HEK293 (cell line): ENCODE measurements at regions not wholly inside any gene's neighbourhood (a gene's known extent, or its start where the extent isn't known, plus 50 kb on each side); places are given as distances from the start of the nearest gene placed in this dataset.

Source experiments
- MEIS1 ChIP-seq: sonication (generic); formaldehyde crosslinking; IDR thresholded peaks from 2 replicates; pipeline ENCODE4 v1.8.1; 2022; ENCODE audit warnings: missing genetic modification reagents, mild to moderate bottlenecking, borderline replicate concordance
- OVOL3 ChIP-seq: fragments of 450-650 bp; formaldehyde crosslinking; IDR thresholded peaks from 2 replicates; pipeline ENCODE4 v1.5.1; 2016; ENCODE audit warnings: missing biosample characterization, missing genetic modification characterization
- REST ChIP-seq: fragments of 450-650 bp; formaldehyde crosslinking; IDR thresholded peaks from 2 replicates; pipeline ENCODE4 v1.5.1; 2016; ENCODE audit warnings: missing biosample characterization, missing genetic modification characterization
- YY1 ChIP-seq: fragments of 450-650 bp; formaldehyde crosslinking; IDR thresholded peaks from 2 replicates; pipeline ENCODE4 v1.5.1; 2018; ENCODE audit warnings: missing biosample characterization, missing genetic modification characterization
- ZBTB11 ChIP-seq: fragments of 450-650 bp; formaldehyde crosslinking; conservative IDR thresholded peaks from 2 replicates; pipeline ENCODE4 v1.5.1; 2016; ENCODE audit warnings: low read depth, missing biosample characterization, missing genetic modification characterization
- ZNF24 ChIP-seq: fragments of 450-650 bp; formaldehyde crosslinking; IDR thresholded peaks from 2 replicates; pipeline ENCODE4 v1.5.1; 2016; ENCODE audit warnings: missing biosample characterization, missing genetic modification characterization
- ZNF274 ChIP-seq, 2 experiments: fragments of 200-500 bp in 1 of 2; fragments of 450-650 bp in 1 of 2; sonication (Bioruptor generic) in 1 of 2; formaldehyde crosslinking in 1 of 2; IDR thresholded peaks; 2 replicates each; pipeline versions ENCODE4 v1.5.1 to v1.6.1; 2014 to 2016; ENCODE audit warnings: borderline replicate concordance in 1 of 2, inconsistent platforms in 1 of 2, low read length in 1 of 2, missing biosample characterization in 1 of 2, missing genetic modification characterization in 1 of 2
- ZNF596 ChIP-seq: fragments of 450-650 bp; IDR thresholded peaks from 2 replicates; pipeline ENCODE4 v1.5.0; 2018; ENCODE audit warnings: missing biosample characterization, mild to moderate bottlenecking, missing genetic modification characterization, moderate library complexity
- ZNF645 ChIP-seq: fragments of 450-650 bp; formaldehyde crosslinking; IDR thresholded peaks from 2 replicates; pipeline ENCODE4; 2016; ENCODE audit warnings: missing biosample characterization, missing genetic modification characterization
- ZNF785 ChIP-seq: fragments of 450-650 bp; formaldehyde crosslinking; IDR thresholded peaks from 2 replicates; pipeline ENCODE4 v1.5.1; 2016; ENCODE audit warnings: missing biosample characterization, missing genetic modification characterization
- TF ChIP-seq, protein P1 (sequence below): fragments of 450-650 bp; formaldehyde crosslinking; IDR thresholded peaks from 2 replicates; pipeline ENCODE4 v1.5.1; 2016; ENCODE audit warnings: missing biosample characterization, missing genetic modification characterization, low read depth
- TF ChIP-seq, protein P2 (sequence below): fragments of 450-650 bp; formaldehyde crosslinking; IDR thresholded peaks from 2 replicates; pipeline ENCODE4 v1.5.1; 2016; ENCODE audit warnings: missing biosample characterization, missing genetic modification characterization
- TF ChIP-seq, protein P3 (sequence below): fragments of 450-650 bp; formaldehyde crosslinking; IDR thresholded peaks from 2 replicates; pipeline ENCODE4 v1.5.1; 2016; ENCODE audit warnings: missing biosample characterization, missing genetic modification characterization
- TF ChIP-seq, protein P4 (sequence below): fragments of 450-650 bp; formaldehyde crosslinking; IDR thresholded peaks from 2 replicates; pipeline ENCODE4 v1.5.1; 2016; ENCODE audit warnings: missing biosample characterization, missing genetic modification characterization

GRCh38 chr2:3094318-3094717 is 283.3 kb downstream of the EIPR1 start:
- TF ChIP-seq, protein P1, sequence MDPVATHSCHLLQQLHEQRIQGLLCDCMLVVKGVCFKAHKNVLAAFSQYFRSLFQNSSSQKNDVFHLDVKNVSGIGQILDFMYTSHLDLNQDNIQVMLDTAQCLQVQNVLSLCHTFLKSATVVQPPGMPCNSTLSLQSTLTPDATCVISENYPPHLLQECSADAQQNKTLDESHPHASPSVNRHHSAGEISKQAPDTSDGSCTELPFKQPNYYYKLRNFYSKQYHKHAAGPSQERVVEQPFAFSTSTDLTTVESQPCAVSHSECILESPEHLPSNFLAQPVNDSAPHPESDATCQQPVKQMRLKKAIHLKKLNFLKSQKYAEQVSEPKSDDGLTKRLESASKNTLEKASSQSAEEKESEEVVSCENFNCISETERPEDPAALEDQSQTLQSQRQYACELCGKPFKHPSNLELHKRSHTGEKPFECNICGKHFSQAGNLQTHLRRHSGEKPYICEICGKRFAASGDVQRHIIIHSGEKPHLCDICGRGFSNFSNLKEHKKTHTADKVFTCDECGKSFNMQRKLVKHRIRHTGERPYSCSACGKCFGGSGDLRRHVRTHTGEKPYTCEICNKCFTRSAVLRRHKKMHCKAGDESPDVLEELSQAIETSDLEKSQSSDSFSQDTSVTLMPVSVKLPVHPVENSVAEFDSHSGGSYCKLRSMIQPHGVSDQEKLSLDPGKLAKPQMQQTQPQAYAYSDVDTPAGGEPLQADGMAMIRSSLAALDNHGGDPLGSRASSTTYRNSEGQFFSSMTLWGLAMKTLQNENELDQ = no peak
- TF ChIP-seq, protein P2, sequence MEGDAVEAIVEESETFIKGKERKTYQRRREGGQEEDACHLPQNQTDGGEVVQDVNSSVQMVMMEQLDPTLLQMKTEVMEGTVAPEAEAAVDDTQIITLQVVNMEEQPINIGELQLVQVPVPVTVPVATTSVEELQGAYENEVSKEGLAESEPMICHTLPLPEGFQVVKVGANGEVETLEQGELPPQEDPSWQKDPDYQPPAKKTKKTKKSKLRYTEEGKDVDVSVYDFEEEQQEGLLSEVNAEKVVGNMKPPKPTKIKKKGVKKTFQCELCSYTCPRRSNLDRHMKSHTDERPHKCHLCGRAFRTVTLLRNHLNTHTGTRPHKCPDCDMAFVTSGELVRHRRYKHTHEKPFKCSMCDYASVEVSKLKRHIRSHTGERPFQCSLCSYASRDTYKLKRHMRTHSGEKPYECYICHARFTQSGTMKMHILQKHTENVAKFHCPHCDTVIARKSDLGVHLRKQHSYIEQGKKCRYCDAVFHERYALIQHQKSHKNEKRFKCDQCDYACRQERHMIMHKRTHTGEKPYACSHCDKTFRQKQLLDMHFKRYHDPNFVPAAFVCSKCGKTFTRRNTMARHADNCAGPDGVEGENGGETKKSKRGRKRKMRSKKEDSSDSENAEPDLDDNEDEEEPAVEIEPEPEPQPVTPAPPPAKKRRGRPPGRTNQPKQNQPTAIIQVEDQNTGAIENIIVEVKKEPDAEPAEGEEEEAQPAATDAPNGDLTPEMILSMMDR (tag by site-specific recombination) = no peak
- no peak for TF ChIP-seq ZNF785 (tag by site-specific recombination)
- no peak for TF ChIP-seq REST (tag by site-specific recombination)
- TF ChIP-seq ZNF24 (tag by site-specific recombination) = no peak
- TF ChIP-seq, protein P3, sequence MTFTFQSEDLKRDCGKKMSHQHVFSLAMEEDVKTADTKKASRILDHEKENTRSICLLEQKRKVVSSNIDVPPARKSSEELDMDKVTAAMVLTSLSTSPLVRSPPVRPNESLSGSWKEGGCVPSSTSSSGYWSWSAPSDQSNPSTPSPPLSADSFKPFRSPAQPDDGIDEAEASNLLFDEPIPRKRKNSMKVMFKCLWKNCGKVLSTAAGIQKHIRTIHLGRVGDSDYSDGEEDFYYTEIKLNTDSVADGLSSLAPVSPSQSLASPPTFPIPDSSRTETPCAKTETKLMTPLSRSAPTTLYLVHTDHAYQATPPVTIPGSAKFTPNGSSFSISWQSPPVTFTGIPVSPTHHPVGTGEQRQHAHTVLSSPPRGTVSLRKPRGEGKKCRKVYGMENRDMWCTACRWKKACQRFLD (tag by site-specific recombination) = no peak
- TF ChIP-seq ZNF274 (IDR thresholded peaks at IDR 0.05; ENCODE audit: low read length) = no peak
- no peak for TF ChIP-seq ZNF274 (tag by site-specific recombination; IDR thresholded peaks at IDR 0.05; ENCODE audit: borderline replicate concordance)
- no peak for TF ChIP-seq YY1 (tag by site-specific recombination)
- TF ChIP-seq, protein P4, sequence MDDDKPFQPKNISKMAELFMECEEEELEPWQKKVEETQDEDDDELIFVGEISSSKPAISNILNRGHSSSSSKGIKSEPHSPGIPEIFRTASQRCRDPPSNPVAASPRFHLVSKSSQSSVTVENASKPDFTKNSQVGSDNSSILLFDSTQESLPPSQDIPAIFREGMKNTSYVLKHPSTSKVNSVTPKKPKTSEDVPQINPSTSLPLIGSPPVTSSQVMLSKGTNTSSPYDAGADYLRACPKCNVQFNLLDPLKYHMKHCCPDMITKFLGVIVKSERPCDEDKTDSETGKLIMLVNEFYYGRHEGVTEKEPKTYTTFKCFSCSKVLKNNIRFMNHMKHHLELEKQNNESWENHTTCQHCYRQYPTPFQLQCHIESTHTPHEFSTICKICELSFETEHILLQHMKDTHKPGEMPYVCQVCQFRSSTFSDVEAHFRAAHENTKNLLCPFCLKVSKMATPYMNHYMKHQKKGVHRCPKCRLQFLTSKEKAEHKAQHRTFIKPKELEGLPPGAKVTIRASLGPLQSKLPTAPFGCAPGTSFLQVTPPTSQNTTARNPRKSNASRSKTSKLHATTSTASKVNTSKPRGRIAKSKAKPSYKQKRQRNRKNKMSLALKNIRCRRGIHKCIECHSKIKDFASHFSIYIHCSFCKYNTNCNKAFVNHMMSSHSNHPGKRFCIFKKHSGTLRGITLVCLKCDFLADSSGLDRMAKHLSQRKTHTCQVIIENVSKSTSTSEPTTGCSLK (tag by site-specific recombination) = no peak
- no peak for TF ChIP-seq ZBTB11 (tag by site-specific recombination)
- no peak for TF ChIP-seq OVOL3 (tag by site-specific recombination)
- TF ChIP-seq MEIS1 (CRISPR knock-in tag) = no peak
- no peak for TF ChIP-seq ZNF596 (tag by site-specific recombination)
- TF ChIP-seq ZNF645 = no peak
